ENCODE measurements at regions not wholly inside any gene's neighbourhood (a gene's known extent, or its start where the extent isn't known, plus 50 kb on each side); places are given as distances from the start of the nearest gene placed in this dataset.

- no peaks in the 10 kb centered on the region for H3K4me1 Mint-ChIP-seq (ENCODE audit: low read depth)
- H3K27ac Mint-ChIP-seq: no peak overlapping the region
- no peaks in the 10 kb centered on the region for H3K9me3 Mint-ChIP-seq
- intact Hi-C loops (cut with DNase I, micrococcal nuclease): loop anchor here in 1 of 2 experiments (5.0 kb wide), 1 partner anchor 506 kb away; no protein-coding TSS in a partner anchor
- H3K4me3 Mint-ChIP-seq: no peak overlapping the region
- no peak for TF ChIP-seq CTCF (IDR thresholded peaks at IDR 0.05)
- H3K4me3 ChIP-seq (ENCODE audit: low read length): no peak overlapping the region
- ATAC-seq (ENCODE audit: poor library complexity) (no peak), DNase-seq (no peak)
- H3K27me3 ChIP-seq (ENCODE audit: control insufficient read depth in 1 of 2, insufficient read depth in 2 of 2, low read length in 2 of 2): peaks cover 4 to 9% of the 10 kb centered on the region in 2 experiments
- CTCF ChIA-PET: no interaction called here
- peaks cover 14% of the 10 kb centered on the region for H3K27me3 Mint-ChIP-seq
- H3K36me3 ChIP-seq (ENCODE audit: insufficient read depth, low read length): no peaks in the 10 kb centered on the region
- POLR2A ChIA-PET: no interaction called here
- H3K36me3 Mint-ChIP-seq (ENCODE audit: low read depth): no peaks in the 10 kb centered on the region
- peaks cover 0 to 39% of the 10 kb centered on the region in 2 experiments for H3K9me3 ChIP-seq (ENCODE audit: control insufficient read depth in 1 of 2, insufficient read depth in 1 of 2, low read length in 2 of 2)
- H3K4me1 ChIP-seq (ENCODE audit: insufficient read depth, low read length): no peaks in the 10 kb centered on the region
- no peak overlapping the region for H3K27ac ChIP-seq (ENCODE audit: low read depth in 1 of 2, low read length in 2 of 2)
Measured at GRCh38 chr20:57086066-57086465, 180.4 kb downstream of the BMP7 start.

- Histone ChIP-seq H3K4me3 (ENCODE audit: low read length) (no peak overlapping the region), H3K4me1 (ENCODE audit: insufficient read depth, low read length) (peaks cover 4% of the 10 kb centered on the region), H3K27me3 (ENCODE audit: control insufficient read depth in 1 of 2, insufficient read depth in 2 of 2, low read length in 2 of 2) (peaks cover 4 to 6% of the 10 kb centered on the region in 2 experiments), H3K36me3 (ENCODE audit: insufficient read depth, low read length) (no peaks in the 10 kb centered on the region), H3K9me3 (ENCODE audit: control insufficient read depth in 1 of 2, insufficient read depth in 1 of 2, low read length in 2 of 2) (peaks cover 0 to 38% of the 10 kb centered on the region in 2 experiments), H3K27ac (ENCODE audit: low read depth in 1 of 2, low read length in 2 of 2) (no peak overlapping the region)
- H3K4me3 Mint-ChIP-seq: no peak overlapping the region
- no peak for ATAC-seq (ENCODE audit: poor library complexity)
- CTCF ChIA-PET: no interaction called here
- TF ChIP-seq CTCF (IDR thresholded peaks at IDR 0.05): no peak
- intact Hi-C loops (cut with DNase I, micrococcal nuclease): loop anchor here in 1 of 2 experiments (5.0 kb wide), 1 partner anchor 505 kb away; no protein-coding TSS in a partner anchor
- H3K27ac Mint-ChIP-seq: no peak overlapping the region
- no peaks in the 10 kb centered on the region for H3K36me3 Mint-ChIP-seq (ENCODE audit: low read depth)
- no peaks in the 10 kb centered on the region for H3K9me3 Mint-ChIP-seq
- POLR2A ChIA-PET: no interaction called here
- H3K27me3 Mint-ChIP-seq: peaks cover 14% of the 10 kb centered on the region
- no peak for DNase-seq
- H3K4me1 Mint-ChIP-seq (ENCODE audit: low read depth): peaks cover 9% of the 10 kb centered on the region
Measured at GRCh38 chr20:57087102-57087501, 179.3 kb downstream of the BMP7 start.

- Mint-ChIP-seq H3K4me1 (ENCODE audit: low read depth) (peaks cover 13% of the 10 kb centered on the region), H3K27me3 (peaks cover 17% of the 10 kb centered on the region), H3K4me3 (no peak overlapping the region), H3K9me3 (no peaks in the 10 kb centered on the region), H3K36me3 (ENCODE audit: low read depth) (no peaks in the 10 kb centered on the region), H3K27ac (no peak overlapping the region)
- POLR2A ChIA-PET: no interaction called here
- peaks cover 4% of the 10 kb centered on the region in 2 experiments for H3K27me3 ChIP-seq (ENCODE audit: control insufficient read depth in 1 of 2, insufficient read depth in 2 of 2, low read length in 2 of 2)
- ATAC-seq (ENCODE audit: poor library complexity) (no peak), DNase-seq (no peak)
- no peaks in the 10 kb centered on the region for H3K36me3 ChIP-seq (ENCODE audit: insufficient read depth, low read length)
- H3K4me1 ChIP-seq (ENCODE audit: insufficient read depth, low read length): peaks cover 8% of the 10 kb centered on the region
- no peak for TF ChIP-seq CTCF (IDR thresholded peaks at IDR 0.05)
- no peak overlapping the region for H3K4me3 ChIP-seq (ENCODE audit: low read length)
- peaks cover 0 to 34% of the 10 kb centered on the region in 2 experiments for H3K9me3 ChIP-seq (ENCODE audit: control insufficient read depth in 1 of 2, insufficient read depth in 1 of 2, low read length in 2 of 2)
- no peak overlapping the region for H3K27ac ChIP-seq (ENCODE audit: low read depth in 1 of 2, low read length in 2 of 2)
- intact Hi-C loops (cut with DNase I, micrococcal nuclease): loop anchor here in 1 of 2 experiments (5.0 kb wide), 1 partner anchor 505 kb away; no protein-coding TSS in a partner anchor
- CTCF ChIA-PET: no interaction called here
Measured at GRCh38 chr20:57087705-57088104, 178.7 kb downstream of the BMP7 start.

Data from CD4-positive, alpha-beta T cell (primary cell).